OCI-LY7 (cell line): ENCODE measurements at regions not wholly inside any gene's neighbourhood (a gene's known extent, or its start where the extent isn't known, plus 50 kb on each side); places are given as distances from the start of the nearest gene placed in this dataset.

Source experiments
- BruUV-seq: library from RNA; stranded (reverse); fragments of 400-500 nt; replicated peaks from 2 replicates; lab custom pipeline; 2021; lab: Mats Ljungman, UMichigan
- CTCF ChIA-PET: fragments of 300-600 bp; sonication (Branson Sonifier 250); formaldehyde crosslinking; loops from one replicate; lab custom pipeline; 2022; ENCODE audit warnings: antibody characterized with exemption; ENCODE audit not compliant: unreplicated experiment; lab: Charles Lee
- POLR2A ChIA-PET: fragments of 300-600 bp; sonication (Branson Sonifier 250); formaldehyde crosslinking; loops from one replicate; lab custom pipeline; 2022; ENCODE audit warnings: antibody characterized with exemption; lab: Charles Lee
- DNase-seq: peaks from one replicate; pipeline ENCODE4 v3.0.0-alpha.2; 2015; ENCODE audit warnings: low spot score
- H2AFZ ChIP-seq: fragments of 200-600 bp; sonication (generic), shearing (Covaris generic); 2 replicates; pipeline ENCODE4 v1.6.1; 2014; ENCODE audit warnings: mild to moderate bottlenecking, antibody characterized with exemption, low read length, moderate library complexity
- H3K27ac ChIP-seq: fragments of 200-600 bp; sonication (generic); 2 replicates; pipeline ENCODE4 v1.5.1; 2014; ENCODE audit warnings: mixed run types, low read depth, mild to moderate bottlenecking, moderate library complexity, low read length, inconsistent platforms; ENCODE audit not compliant: poor library complexity, severe bottlenecking
- H3K36me3 ChIP-seq: fragments of 200-600 bp; sonication (generic); 2 replicates; pipeline ENCODE4 v1.6.1; 2014; ENCODE audit warnings: mild to moderate bottlenecking, antibody characterized with exemption, low read length, moderate library complexity, mixed read lengths; ENCODE audit not compliant: insufficient read depth
- H3K4me1 ChIP-seq: fragments of 200-600 bp; sonication (generic); 2 replicates; pipeline ENCODE4 v1.5.1; 2014; ENCODE audit warnings: mild to moderate bottlenecking, low read length; ENCODE audit not compliant: insufficient read depth, poor library complexity, severe bottlenecking
- H3K4me2 ChIP-seq: fragments of 200-600 bp; sonication (generic); 2 replicates; pipeline ENCODE4 v1.6.1; 2014; ENCODE audit warnings: mild to moderate bottlenecking, low read length
- H3K4me3 ChIP-seq: fragments of 200-600 bp; sonication (generic); 2 replicates; pipeline ENCODE4 v1.5.1; 2014; ENCODE audit warnings: mild to moderate bottlenecking, low read depth, low read length; ENCODE audit not compliant: poor library complexity, severe bottlenecking
- H3K79me2 ChIP-seq: fragments of 200-600 bp; sonication (generic); 2 replicates; pipeline ENCODE4 v1.6.1; 2016; ENCODE audit warnings: low read depth, mild to moderate bottlenecking, low read length, moderate library complexity, mixed read lengths; ENCODE audit not compliant: insufficient read depth
- H3K9me2 ChIP-seq: fragments of 200-600 bp; sonication (generic); 2 replicates; pipeline ENCODE4 v1.6.1; 2016; ENCODE audit warnings: mild to moderate bottlenecking, low read length, mixed read lengths; ENCODE audit not compliant: insufficient read depth
- H3K9me3 ChIP-seq: fragments of 200-600 bp; sonication (generic); 2 replicates; pipeline ENCODE4 v1.6.1; 2014; ENCODE audit warnings: mild to moderate bottlenecking, mixed run types, low read length, mixed read lengths
- H4K20me1 ChIP-seq: fragments of 200-600 bp; sonication (generic); 2 replicates; pipeline ENCODE4 v1.6.1; 2014; ENCODE audit warnings: mild to moderate bottlenecking, antibody characterized with exemption, low read length, moderate library complexity, mixed read lengths; ENCODE audit not compliant: insufficient read depth
- EZH2phosphoT487 ChIP-seq: fragments of 200-600 bp; sonication (generic); IDR thresholded peaks from 2 replicates; pipeline ENCODE4 v1.6.1; 2018; ENCODE audit warnings: low read depth, borderline replicate concordance, mild to moderate bottlenecking, mixed run types, antibody characterized with exemption, low read length, moderate library complexity, mixed read lengths
- intact Hi-C: fragments of 100-400 bp; cut with micrococcal nuclease; formaldehyde crosslinking; loops from one replicate; pipeline ENCODE4 v1.10.0; 2022; ENCODE audit not compliant: unreplicated experiment
- TF ChIP-seq, protein P1 (sequence below): fragments of 200-600 bp; sonication (generic); conservative IDR thresholded peaks from 2 replicates; pipeline ENCODE4 v1.5.1; 2014; ENCODE audit warnings: mild to moderate bottlenecking, antibody characterized with exemption, low read length, moderate library complexity, mixed read lengths

DNA sequence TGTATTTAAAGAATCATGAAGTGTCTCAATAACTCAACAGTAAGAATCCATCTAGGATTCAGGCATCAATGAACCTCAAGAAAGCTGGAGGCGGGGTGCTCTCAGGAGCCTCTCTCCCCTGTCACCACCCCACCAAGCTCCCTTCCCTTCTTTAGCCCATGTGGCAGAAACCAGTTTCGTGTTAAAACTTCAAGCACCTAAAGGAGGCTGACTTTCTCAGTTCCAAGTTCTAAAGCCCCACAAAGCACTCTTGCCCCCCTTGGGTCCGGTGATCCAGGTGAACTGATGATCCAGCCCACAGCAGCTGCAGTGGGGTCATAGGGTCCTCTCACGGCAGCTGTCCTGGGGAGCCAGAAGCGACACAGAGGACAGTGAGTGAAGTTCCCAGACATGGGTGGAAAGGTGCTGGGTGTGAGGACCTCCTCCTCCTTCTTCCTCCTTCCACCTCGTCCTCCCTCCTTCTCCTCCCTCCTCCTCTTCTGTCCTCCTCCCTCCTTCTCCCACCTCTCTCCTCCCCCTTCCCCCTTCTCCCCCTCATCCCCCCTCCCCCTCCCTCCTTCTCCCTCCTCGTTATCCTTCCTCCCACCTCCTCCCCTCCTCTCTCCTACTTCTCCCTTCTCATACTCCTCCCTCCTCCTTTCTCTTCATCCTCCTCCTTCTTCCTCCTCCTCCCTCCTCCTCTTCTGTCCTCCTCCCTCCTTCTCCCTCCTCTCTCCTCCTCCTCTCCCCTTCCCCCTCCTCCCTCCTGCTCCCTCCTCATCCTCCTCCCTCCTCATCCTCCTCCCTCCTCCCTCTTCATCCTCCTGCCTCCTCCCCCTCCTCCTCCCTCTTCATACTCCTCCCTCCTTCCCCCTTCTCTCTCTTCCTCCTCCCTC lies 192.4 kb upstream of the AGAP1 start:
- Histone ChIP-seq H2AFZ (no peak overlapping the region), H3K36me3 (no peaks in the 10 kb centered on the region), H3K4me1 (no peaks in the 10 kb centered on the region), H3K9me2 (no peaks in the 10 kb centered on the region), H3K79me2 (no peaks in the 10 kb centered on the region), H3K4me3 (no peak overlapping the region), H3K4me2 (no peak overlapping the region), H4K20me1 (no peaks in the 10 kb centered on the region), H3K9me3 (no peaks in the 10 kb centered on the region), H3K27ac (no peak overlapping the region)
- POLR2A ChIA-PET, result no interaction called here
- CTCF ChIA-PET, result no interaction called here
- BruUV-seq, result no TSS peak
- no peak for TF ChIP-seq EZH2phosphoT487
- TF ChIP-seq, protein P1, sequence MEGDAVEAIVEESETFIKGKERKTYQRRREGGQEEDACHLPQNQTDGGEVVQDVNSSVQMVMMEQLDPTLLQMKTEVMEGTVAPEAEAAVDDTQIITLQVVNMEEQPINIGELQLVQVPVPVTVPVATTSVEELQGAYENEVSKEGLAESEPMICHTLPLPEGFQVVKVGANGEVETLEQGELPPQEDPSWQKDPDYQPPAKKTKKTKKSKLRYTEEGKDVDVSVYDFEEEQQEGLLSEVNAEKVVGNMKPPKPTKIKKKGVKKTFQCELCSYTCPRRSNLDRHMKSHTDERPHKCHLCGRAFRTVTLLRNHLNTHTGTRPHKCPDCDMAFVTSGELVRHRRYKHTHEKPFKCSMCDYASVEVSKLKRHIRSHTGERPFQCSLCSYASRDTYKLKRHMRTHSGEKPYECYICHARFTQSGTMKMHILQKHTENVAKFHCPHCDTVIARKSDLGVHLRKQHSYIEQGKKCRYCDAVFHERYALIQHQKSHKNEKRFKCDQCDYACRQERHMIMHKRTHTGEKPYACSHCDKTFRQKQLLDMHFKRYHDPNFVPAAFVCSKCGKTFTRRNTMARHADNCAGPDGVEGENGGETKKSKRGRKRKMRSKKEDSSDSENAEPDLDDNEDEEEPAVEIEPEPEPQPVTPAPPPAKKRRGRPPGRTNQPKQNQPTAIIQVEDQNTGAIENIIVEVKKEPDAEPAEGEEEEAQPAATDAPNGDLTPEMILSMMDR, result no peak
- no peak for DNase-seq
- intact Hi-C loops, result no loop called here

DNA sequence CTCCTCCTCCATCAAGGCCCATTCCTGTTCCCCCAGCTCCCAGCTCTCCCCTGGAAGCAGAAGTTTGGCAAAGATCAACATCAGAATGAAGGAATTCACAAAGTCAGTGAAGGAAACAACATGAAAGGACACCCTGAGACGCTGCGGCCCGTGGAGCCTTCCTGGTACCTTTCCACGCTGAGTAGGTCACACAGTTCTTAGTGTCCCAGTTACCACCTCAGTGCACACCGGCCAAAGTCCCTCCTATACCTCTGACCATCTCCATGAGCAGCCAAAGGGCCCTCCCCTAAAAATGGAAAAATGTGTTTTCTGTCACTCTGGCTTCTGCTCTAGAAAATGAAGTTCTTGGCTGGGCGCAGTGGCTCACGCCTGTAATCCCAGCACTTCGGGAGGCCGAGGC lies 191.6 kb upstream of the AGAP1 start:
- H3K9me3 ChIP-seq, result no peaks in the 10 kb centered on the region
- no peak for DNase-seq
- no peaks in the 10 kb centered on the region for H3K9me2 ChIP-seq
- TF ChIP-seq EZH2phosphoT487, result no peak
- TF ChIP-seq, protein P1, result no peak
- no peak overlapping the region for H3K27ac ChIP-seq
- ChIA-PET CTCF (no interaction called here), POLR2A (no interaction called here)
- no peak overlapping the region for H2AFZ ChIP-seq
- H3K79me2 ChIP-seq, result no peaks in the 10 kb centered on the region
- no peaks in the 10 kb centered on the region for H3K36me3 ChIP-seq
- no peaks in the 10 kb centered on the region for H4K20me1 ChIP-seq
- H3K4me3 ChIP-seq, result no peak overlapping the region
- no peak overlapping the region for H3K4me2 ChIP-seq
- intact Hi-C loops, result no loop called here
- no peaks in the 10 kb centered on the region for H3K4me1 ChIP-seq
- BruUV-seq, result no TSS peak
